LoVo (cell line): ENCODE measurements at regions not wholly inside any gene's neighbourhood (a gene's known extent, or its start where the extent isn't known, plus 50 kb on each side); places are given as distances from the start of the nearest gene placed in this dataset.
"Not testable (repeated sequence)": the region's sequence is repeated elsewhere in the genome, so short reads cannot be mapped to it uniquely, and the experiment has no call there.

Experiments
- DNase-seq: peaks from one replicate; pipeline ENCODE4 v3.0.0-alpha.2; 2016; ENCODE audit warnings: low spot score

- DNase-seq: no peak
Observed at GRCh38 chr1:191498318-191498717, 659.9 kb upstream of the RGS18 start.

GRCh38 chr1:191498825-191499224 is 659.4 kb upstream of the RGS18 start:
- DNase-seq: no peak

GRCh38 chr1:191504999-191505398 is 653.3 kb upstream of the RGS18 start:
- DNase-seq: no peak

- DNase-seq: no peak
Observed at GRCh38 chr1:191508239-191508638, 650.0 kb upstream of the RGS18 start.

GRCh38 chr1:191511480-191511879 is 646.8 kb upstream of the RGS18 start:
- DNase-seq: not testable (repeated sequence)

- DNase-seq: no peak
Observed at GRCh38 chr1:191517826-191518225, 640.4 kb upstream of the RGS18 start.

- DNase-seq: no peak
Observed at GRCh38 chr1:191519519-191519918, 638.7 kb upstream of the RGS18 start.

- no peak for DNase-seq
Observed at GRCh38 chr1:191520345-191520744, 637.9 kb upstream of the RGS18 start.

GRCh38 chr1:191525944-191526343 is 632.3 kb upstream of the RGS18 start:
- not testable (repeated sequence) for DNase-seq

GRCh38 chr1:191528275-191528674 is 630.0 kb upstream of the RGS18 start:
- DNase-seq: no peak

- DNase-seq: no peak
Observed at GRCh38 chr1:191530928-191531327, 627.3 kb upstream of the RGS18 start.

GRCh38 chr1:191533254-191533653 is 625.0 kb upstream of the RGS18 start:
- DNase-seq: no peak

- no peak for DNase-seq
Observed at GRCh38 chr1:191536791-191537429, 621.4 kb upstream of the RGS18 start.

- DNase-seq: no peak
Observed at GRCh38 chr1:191541758-191542157, 616.5 kb upstream of the RGS18 start.

GRCh38 chr1:191542444-191542843 is 615.8 kb upstream of the RGS18 start:
- DNase-seq: no peak

- DNase-seq: no peak
Observed at GRCh38 chr1:191546803-191547202, 611.5 kb upstream of the RGS18 start.

- DNase-seq: no peak
Observed at GRCh38 chr1:191551019-191551418, 607.2 kb upstream of the RGS18 start.

- DNase-seq: no peak
Observed at GRCh38 chr1:191558379-191558778, 599.9 kb upstream of the RGS18 start.

GRCh38 chr1:191561276-191561675 is 597.0 kb upstream of the RGS18 start:
- no peak for DNase-seq

GRCh38 chr1:191564275-191564674 is 594.0 kb upstream of the RGS18 start:
- DNase-seq: no peak

- no peak for DNase-seq
Observed at GRCh38 chr1:191572479-191572878, 585.8 kb upstream of the RGS18 start.

GRCh38 chr1:191575180-191575579 is 583.1 kb upstream of the RGS18 start:
- DNase-seq: no peak

- no peak for DNase-seq
Observed at GRCh38 chr1:191575746-191576145, 582.5 kb upstream of the RGS18 start.

GRCh38 chr1:191577213-191577612 is 581.0 kb upstream of the RGS18 start:
- no peak for DNase-seq

GRCh38 chr1:191578281-191578680 is 580.0 kb upstream of the RGS18 start:
- DNase-seq: no peak
